Erythroblast (primary cell): ENCODE measurements at regions not wholly inside any gene's neighbourhood (a gene's known extent, or its start where the extent isn't known, plus 50 kb on each side); places are given as distances from the start of the nearest gene placed in this dataset.

Source experiments
- GATA1 ChIP-seq: IDR thresholded peaks from 2 replicates; pipeline ENCODE4 v1.6.1; 2011; ENCODE audit warnings: low read depth, mild to moderate bottlenecking, control low read depth, low read length, moderate library complexity
- POLR2A ChIP-seq: IDR thresholded peaks from 2 replicates; pipeline ENCODE4 v1.6.1; 2011; ENCODE audit warnings: mild to moderate bottlenecking, low read length

GRCh38 chr2:53490659-53491058 is 276.9 kb upstream of the CHAC2 start:
- TF ChIP-seq POLR2A (no peak), GATA1 (no peak)
